HUES48 (cell line): ENCODE measurements at regions not wholly inside any gene's neighbourhood (a gene's known extent, or its start where the extent isn't known, plus 50 kb on each side); places are given as distances from the start of the nearest gene placed in this dataset.
A peak's percentile ranks its signal among the peaks of the same experiment; 100 is the strongest.

Source experiments
- H3K27ac ChIP-seq: one replicate; pipeline ENCODE4 v1.7.0; 2013; ENCODE audit warnings: low read depth, low read length, inconsistent platforms
- H3K27me3 ChIP-seq: 2 replicates; pipeline ENCODE4 v1.6.1; 2013; ENCODE audit warnings: mild to moderate bottlenecking, low read length; ENCODE audit not compliant: control insufficient read depth, insufficient read depth
- H3K36me3 ChIP-seq: 2 replicates; pipeline ENCODE4 v1.6.1; 2013; ENCODE audit warnings: low read length; ENCODE audit not compliant: control insufficient read depth, insufficient read depth
- H3K4me1 ChIP-seq: 2 replicates; pipeline ENCODE4 v1.6.1; 2013; ENCODE audit warnings: mild to moderate bottlenecking, low read length; ENCODE audit not compliant: control insufficient read depth, insufficient read depth
- H3K4me3 ChIP-seq: 2 replicates; pipeline ENCODE4 v1.5.1; 2013; ENCODE audit warnings: mild to moderate bottlenecking, low read depth, low read length
- H3K9ac ChIP-seq: 2 replicates; pipeline ENCODE4 v1.6.1; 2013; ENCODE audit warnings: mild to moderate bottlenecking, low read depth, low read length, moderate library complexity
- H3K9me3 ChIP-seq: 2 replicates; pipeline ENCODE4 v1.6.1; 2013; ENCODE audit warnings: low read length; ENCODE audit not compliant: control insufficient read depth, insufficient read depth

DNA sequence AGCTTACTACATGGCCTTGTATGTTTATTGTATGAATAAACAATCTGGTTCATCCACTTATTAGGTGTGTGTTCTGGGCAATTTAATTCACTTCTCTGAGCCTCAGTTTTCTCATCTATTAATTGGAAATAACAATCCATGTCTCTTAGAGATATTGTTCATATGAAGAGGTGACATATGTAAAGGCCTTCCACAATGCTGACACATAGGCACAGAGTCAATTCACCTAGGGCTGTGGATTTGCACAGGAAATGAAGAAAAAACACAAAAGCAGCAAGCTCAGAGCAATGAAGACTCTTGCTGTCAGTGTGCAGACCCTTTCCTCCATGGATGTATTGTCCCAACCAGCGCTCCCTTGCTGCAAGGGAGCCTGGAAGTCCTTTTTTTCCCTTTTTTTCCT lies 195.2 kb upstream of the CAMK1G start:
- H3K4me3 ChIP-seq = no peak overlapping the region
- H3K4me1 ChIP-seq = peaks cover 32% of the 10 kb centered on the region
- no peaks in the 10 kb centered on the region for H3K36me3 ChIP-seq

DNA sequence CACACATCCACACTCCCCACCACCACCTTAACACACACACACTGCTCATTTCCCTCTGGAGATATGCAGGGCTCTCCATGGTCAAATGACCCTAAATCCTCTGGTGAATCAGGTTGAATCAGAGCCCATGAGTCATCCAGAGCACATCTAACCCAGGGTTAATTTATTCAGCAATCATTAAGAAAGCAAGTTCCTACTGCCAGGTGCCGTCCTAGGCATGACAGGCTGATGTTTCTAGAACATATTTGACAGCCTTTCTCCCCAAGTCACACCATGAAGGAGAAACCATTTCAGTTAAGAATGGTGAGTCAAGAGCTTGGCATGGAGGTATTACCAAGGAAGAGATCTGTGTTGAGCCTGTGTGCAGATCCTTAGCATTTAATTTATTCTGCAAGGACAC lies 194.3 kb upstream of the CAMK1G start:
- Histone ChIP-seq H3K27ac (no peak overlapping the region), H3K4me1 (peaks cover 29% of the 10 kb centered on the region), H3K9ac (no peak overlapping the region), H3K4me3 (no peak overlapping the region), H3K27me3 (no peaks in the 10 kb centered on the region), H3K9me3 (no peaks in the 10 kb centered on the region), H3K36me3 (no peaks in the 10 kb centered on the region)

More for the DNA sequence above, 195.2 kb upstream of the CAMK1G start:
- no peak overlapping the region for H3K27ac ChIP-seq
- H3K27me3 ChIP-seq = no peaks in the 10 kb centered on the region
- no peak overlapping the region for H3K9ac ChIP-seq
- H3K9me3 ChIP-seq = no peaks in the 10 kb centered on the region

DNA sequence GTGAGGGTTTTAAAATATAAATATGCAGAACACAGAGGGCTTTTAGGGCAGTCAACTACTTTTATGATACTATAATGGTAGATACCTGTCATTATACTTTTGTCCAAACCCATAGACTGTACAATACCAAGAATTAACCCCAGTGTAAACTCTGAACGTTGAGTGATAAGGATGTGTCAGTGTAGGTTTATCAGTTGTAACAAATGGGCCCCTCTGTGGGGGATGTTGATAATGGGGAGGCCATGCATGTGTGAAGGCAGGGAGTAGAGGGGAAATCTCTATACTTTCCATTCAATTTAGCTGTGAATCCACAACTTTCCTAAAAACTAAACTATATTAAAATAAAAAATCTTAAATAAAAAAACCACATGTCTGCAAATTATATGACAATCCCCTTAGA lies 193.5 kb upstream of the CAMK1G start:
- no peak overlapping the region for H3K9ac ChIP-seq
- H3K9me3 ChIP-seq = no peaks in the 10 kb centered on the region
- peaks cover 29% of the 10 kb centered on the region for H3K4me1 ChIP-seq
- H3K27me3 ChIP-seq = no peaks in the 10 kb centered on the region
- no peaks in the 10 kb centered on the region for H3K36me3 ChIP-seq
- no peak overlapping the region for H3K4me3 ChIP-seq
- H3K27ac ChIP-seq = no peak overlapping the region

DNA sequence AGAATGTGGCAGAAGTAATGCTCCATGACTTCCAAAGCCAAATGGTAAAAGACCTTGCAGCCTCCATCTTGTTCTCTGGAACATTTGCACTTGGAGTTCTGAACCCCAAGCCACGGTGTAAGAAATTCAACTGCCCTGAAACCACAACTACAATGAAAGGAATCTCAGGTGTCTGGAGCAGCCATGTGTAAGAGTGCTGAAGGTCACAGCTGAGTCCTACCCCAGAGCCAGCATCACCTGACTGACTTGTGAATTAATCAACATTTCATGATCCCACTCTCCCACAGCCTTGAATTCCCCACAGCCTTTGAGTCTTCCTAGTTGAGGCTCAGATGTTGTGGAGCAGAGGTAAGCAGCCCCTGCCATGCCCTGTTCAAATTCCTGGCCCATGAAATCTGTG lies 192.8 kb upstream of the CAMK1G start:
- Histone ChIP-seq H3K27ac (no peak overlapping the region), H3K27me3 (no peaks in the 10 kb centered on the region), H3K36me3 (no peaks in the 10 kb centered on the region), H3K9me3 (no peaks in the 10 kb centered on the region), H3K4me3 (no peak overlapping the region), H3K9ac (no peak overlapping the region), H3K4me1 (peaks cover 25% of the 10 kb centered on the region)

DNA sequence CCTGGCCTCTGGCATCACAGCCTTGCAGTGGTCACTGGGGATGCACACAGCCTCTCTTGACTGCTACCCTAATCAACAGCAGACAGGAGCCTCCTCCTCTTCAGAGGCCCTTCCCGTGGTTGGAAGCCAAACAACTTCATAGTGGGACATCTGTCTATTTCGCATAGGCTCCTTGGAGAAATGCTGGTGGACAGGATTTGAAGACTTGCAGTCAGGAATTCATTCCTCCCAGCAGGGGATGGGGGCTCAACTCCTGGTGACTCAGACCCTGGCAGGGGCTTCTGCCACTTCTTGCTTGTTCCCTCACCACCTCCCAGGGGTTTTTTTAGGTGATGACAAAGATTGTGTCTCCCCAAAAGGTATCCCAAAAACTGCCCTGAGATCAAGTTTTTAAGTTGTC lies 191.7 kb upstream of the CAMK1G start:
- Histone ChIP-seq H3K4me3 (no peak overlapping the region), H3K27ac (no peak overlapping the region), H3K4me1 (peaks cover 24% of the 10 kb centered on the region), H3K9me3 (no peaks in the 10 kb centered on the region), H3K36me3 (no peaks in the 10 kb centered on the region), H3K27me3 (no peaks in the 10 kb centered on the region), H3K9ac (no peak overlapping the region)

DNA sequence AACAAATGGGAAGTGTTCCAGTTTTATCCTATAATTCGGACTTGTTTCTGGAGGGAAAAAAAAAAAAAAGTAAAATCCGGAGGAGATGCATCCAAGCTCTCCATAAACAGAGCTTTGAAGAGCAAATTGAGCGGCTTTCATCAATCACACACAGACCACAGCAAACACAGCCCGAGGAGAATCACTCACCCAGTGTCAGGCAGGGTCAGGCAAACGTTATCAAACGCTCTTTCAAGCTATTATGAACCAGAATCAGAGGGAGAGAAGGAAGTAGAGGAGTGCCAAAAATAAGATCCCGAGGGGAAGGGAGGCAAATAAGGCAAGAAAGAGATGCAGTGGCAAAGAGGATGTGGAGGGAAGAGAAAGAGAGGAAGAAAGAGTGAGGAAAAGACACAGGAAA lies 188.3 kb upstream of the CAMK1G start:
- Histone ChIP-seq H3K27ac (no peak overlapping the region), H3K9ac (no peak overlapping the region), H3K27me3 (no peaks in the 10 kb centered on the region), H3K9me3 (no peaks in the 10 kb centered on the region), H3K4me1 (peaks cover 37% of the 10 kb centered on the region), H3K36me3 (no peaks in the 10 kb centered on the region), H3K4me3 (no peak overlapping the region)

DNA sequence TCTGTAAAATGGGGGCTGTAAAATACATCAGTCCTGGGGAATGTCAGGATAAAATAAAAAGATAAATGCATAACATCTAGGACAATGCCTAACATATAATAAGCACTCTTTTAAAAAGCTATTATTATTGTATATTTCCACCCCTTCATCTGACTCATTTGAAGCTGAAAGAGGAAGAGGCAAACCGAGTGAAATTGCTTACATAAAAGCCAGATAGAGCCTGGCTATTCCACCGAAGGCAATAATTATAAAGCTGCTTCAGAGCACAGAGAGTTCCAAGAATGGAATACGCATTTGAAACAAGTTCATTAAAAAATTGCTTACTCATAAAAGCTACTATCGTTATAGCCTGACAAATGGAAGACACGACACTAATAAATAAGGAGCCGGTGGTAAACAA lies 186.1 kb upstream of the CAMK1G start:
- Histone ChIP-seq H3K36me3 (no peaks in the 10 kb centered on the region), H3K27ac (peak overlapping the region; percentile 74), H3K27me3 (no peaks in the 10 kb centered on the region), H3K4me3 (no peak overlapping the region), H3K9ac (no peak overlapping the region), H3K4me1 (peaks cover 37% of the 10 kb centered on the region), H3K9me3 (no peaks in the 10 kb centered on the region)

DNA sequence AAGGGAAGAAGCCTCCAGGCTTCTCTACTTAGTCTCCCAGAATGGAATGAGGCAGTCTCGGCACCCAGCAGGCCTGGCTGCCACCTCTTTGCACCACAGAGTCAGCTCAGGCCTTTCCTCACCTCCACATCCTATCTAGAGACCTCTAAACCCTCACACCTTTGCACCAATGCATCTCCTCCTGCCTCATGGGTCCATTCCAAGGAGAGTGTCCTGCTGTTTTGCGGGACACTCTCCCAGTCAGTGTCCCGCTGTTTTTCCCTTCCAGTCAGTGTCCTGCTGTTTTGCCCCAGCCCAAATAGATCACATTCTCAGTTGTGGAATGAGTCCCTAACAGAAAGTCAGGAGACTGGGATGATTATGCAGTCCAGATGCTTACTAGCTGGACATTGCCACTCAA lies 185.6 kb upstream of the CAMK1G start:
- Histone ChIP-seq H3K9me3 (no peaks in the 10 kb centered on the region), H3K36me3 (no peaks in the 10 kb centered on the region), H3K9ac (peak overlapping the region; percentile 4; the same call in 1 of the 2 replicates), H3K27ac (peak overlapping the region; percentile 74), H3K27me3 (no peaks in the 10 kb centered on the region), H3K4me3 (no peak overlapping the region), H3K4me1 (peaks cover 37% of the 10 kb centered on the region)

DNA sequence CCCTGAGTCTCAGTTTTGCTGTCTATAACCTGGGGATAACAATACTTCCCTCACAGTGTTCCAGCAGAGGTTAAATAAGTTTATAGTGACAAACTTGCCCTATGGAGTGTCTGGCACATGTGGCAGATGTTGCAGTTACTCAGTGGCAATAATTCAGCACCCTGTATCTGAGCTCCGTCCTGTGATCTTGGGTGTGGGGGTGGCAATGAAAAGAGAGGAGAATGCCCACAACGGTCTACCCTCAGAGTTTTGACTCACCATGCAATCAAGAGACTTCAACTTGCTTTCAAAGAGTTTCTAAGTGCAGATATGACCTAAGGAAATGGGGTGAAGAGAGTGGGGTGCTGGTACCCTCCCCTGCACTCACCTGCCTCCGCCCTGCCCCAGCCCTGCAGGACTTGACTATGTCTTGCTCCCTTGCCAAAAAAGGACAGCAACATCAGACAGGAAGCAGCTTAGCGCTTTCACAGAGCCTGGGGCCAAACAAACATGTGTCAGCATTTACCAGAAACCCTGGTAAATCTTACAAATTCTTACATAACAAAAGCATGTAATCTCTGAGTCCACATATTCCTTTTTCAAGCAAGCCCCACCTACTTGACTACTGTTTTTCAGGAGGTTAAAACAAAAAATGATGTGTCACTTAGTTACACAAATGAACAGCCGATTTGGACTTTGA lies 185.1 kb upstream of the CAMK1G start:
- H3K9me3 ChIP-seq = no peaks in the 10 kb centered on the region
- no peak overlapping the region for H3K4me3 ChIP-seq
- peak overlapping the region; percentile 74 for H3K27ac ChIP-seq
- peak overlapping the region; percentile 4; the same call in 1 of the 2 replicates for H3K9ac ChIP-seq
- H3K36me3 ChIP-seq = no peaks in the 10 kb centered on the region
- peaks cover 38% of the 10 kb centered on the region for H3K4me1 ChIP-seq
- H3K27me3 ChIP-seq = no peaks in the 10 kb centered on the region

DNA sequence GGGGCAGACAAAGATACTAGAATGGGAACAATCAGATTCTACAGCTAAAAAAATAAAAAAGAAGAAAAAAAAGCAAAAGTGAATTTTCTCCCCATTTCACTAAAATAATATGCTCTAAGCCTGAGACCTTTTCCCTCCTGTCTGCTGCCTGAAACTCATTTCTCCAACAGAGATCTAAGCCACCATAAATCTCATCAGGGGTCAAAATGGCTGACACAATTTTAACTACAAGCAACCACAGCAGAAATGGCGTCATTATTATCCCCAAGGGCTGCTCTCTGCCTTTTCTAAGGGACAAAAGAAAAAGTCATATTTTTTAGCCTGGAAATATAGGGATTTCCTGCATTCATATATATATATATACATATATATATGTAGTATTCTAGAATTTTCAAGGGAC lies 183.7 kb upstream of the CAMK1G start:
- Histone ChIP-seq H3K4me1 (peaks cover 41% of the 10 kb centered on the region), H3K4me3 (no peak overlapping the region), H3K9ac (no peak overlapping the region), H3K27ac (no peak overlapping the region), H3K36me3 (no peaks in the 10 kb centered on the region), H3K27me3 (no peaks in the 10 kb centered on the region), H3K9me3 (no peaks in the 10 kb centered on the region)

DNA sequence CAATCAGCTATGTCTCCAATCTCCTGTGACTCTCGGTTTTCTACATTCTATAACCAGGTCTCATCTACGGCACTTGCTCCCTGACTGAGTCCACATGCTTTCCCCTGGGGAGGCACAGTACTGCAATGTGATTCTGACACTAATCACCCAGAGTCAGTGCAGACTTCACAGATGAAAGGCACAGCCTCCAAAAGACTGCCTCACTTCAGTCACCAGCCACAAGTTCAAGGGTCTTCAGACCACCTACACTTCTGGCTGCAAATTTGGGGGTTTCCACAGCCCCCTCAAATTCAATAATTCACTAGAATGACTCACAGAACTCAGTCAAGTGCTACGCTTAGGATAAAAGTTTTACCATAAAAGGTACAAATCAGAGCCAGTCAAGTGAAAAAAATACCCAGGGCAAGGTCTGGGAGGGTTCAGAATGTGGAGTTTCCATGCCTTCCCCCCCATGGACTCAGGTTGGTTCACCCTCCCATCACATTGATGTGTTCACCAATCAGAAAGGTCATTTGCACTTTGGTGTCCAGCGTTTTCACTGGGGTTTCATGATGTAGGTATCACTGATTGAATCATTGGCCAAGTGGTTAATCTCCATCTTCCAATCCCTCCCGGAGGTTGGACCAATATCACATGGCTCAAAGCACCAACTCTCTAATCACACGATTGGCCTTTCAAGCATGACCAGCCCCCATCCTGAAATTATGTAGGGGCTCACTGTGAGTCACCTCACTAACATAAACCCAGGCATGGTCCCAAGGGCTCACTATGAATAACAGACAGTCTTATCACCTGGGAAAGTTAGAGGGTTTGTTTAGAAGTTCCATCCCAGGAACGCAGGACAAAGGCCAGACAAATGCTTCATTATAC lies 182.9 kb upstream of the CAMK1G start:
- peaks cover 43% of the 10 kb centered on the region for H3K4me1 ChIP-seq
- H3K36me3 ChIP-seq = no peaks in the 10 kb centered on the region
- H3K9ac ChIP-seq = no peak overlapping the region
- no peaks in the 10 kb centered on the region for H3K27me3 ChIP-seq
- H3K4me3 ChIP-seq = no peak overlapping the region
- H3K27ac ChIP-seq = no peak overlapping the region
- H3K9me3 ChIP-seq = no peaks in the 10 kb centered on the region
